Retina (tissue), 1 donor: ENCODE measurements at regions not wholly inside any gene's neighbourhood (a gene's known extent, or its start where the extent isn't known, plus 50 kb on each side); places are given as distances from the start of the nearest gene placed in this dataset.
"Not testable (repeated sequence)": the region's sequence is repeated elsewhere in the genome, so short reads cannot be mapped to it uniquely, and the experiment has no call there.

ENCODE experiments used
- DNase-seq: peaks from one replicate; pipeline ENCODE4 v3.0.0-alpha.2; 2016

- DNase-seq, result not testable (repeated sequence)
These were observed 59.5 kb upstream of the FAM90A26 start for GRCh38 chr4:9110700-9111099.

GRCh38 chr4:9103148-9103524 is 67.1 kb upstream of the FAM90A26 start:
- not testable (repeated sequence) for DNase-seq

- not testable (repeated sequence) for DNase-seq
These were observed 67.6 kb upstream of the FAM90A26 start for GRCh38 chr4:9102471-9103147.

- not testable (repeated sequence) for DNase-seq
These were observed 73.9 kb upstream of the FAM90A26 start for GRCh38 chr4:9096330-9096729.

GRCh38 chr4:9078796-9079195 is 91.4 kb upstream of the FAM90A26 start:
- not testable (repeated sequence) for DNase-seq

GRCh38 chr4:9076974-9077373 is 93.2 kb upstream of the FAM90A26 start:
- DNase-seq, result not testable (repeated sequence)

- not testable (repeated sequence) for DNase-seq
These were observed 93.7 kb upstream of the FAM90A26 start for GRCh38 chr4:9076486-9076885.

GRCh38 chr4:9073371-9073770 is 96.8 kb upstream of the FAM90A26 start:
- DNase-seq, result not testable (repeated sequence)

- DNase-seq, result peak; percentile 8
These were observed 97.5 kb upstream of the FAM90A26 start for GRCh38 chr4:9072521-9073220.

- DNase-seq, result not testable (repeated sequence)
These were observed 102.3 kb upstream of the FAM90A26 start for GRCh38 chr4:9067923-9068322.

- DNase-seq, result not testable (repeated sequence)
These were observed 106.6 kb upstream of the FAM90A26 start for GRCh38 chr4:9063612-9064011.

GRCh38 chr4:9024866-9025265 is 145.3 kb upstream of the FAM90A26 start:
- DNase-seq, result not testable (repeated sequence)

GRCh38 chr4:9009792-9010191 is 138.2 kb upstream of the HMX1 start:
- DNase-seq, result not testable (repeated sequence)

GRCh38 chr4:9008407-9008806 is 136.8 kb upstream of the HMX1 start:
- DNase-seq, result not testable (repeated sequence)

GRCh38 chr4:9001153-9001552 is 129.5 kb upstream of the HMX1 start:
- peak; percentile 8 for DNase-seq

GRCh38 chr4:9000505-9001001 is 128.9 kb upstream of the HMX1 start:
- peak; percentile 92 for DNase-seq

- DNase-seq, result not testable (repeated sequence)
These were observed 121.3 kb upstream of the HMX1 start for GRCh38 chr4:8992981-8993380.

- not testable (repeated sequence) for DNase-seq
These were observed 119.8 kb upstream of the HMX1 start for GRCh38 chr4:8991449-8991848.

GRCh38 chr4:8990341-8990740 is 118.7 kb upstream of the HMX1 start:
- DNase-seq, result not testable (repeated sequence)

GRCh38 chr4:8985786-8986185 is 114.1 kb upstream of the HMX1 start:
- DNase-seq, result not testable (repeated sequence)

- DNase-seq, result not testable (repeated sequence)
These were observed 113.0 kb upstream of the HMX1 start for GRCh38 chr4:8984641-8985040.

- not testable (repeated sequence) for DNase-seq
These were observed 112.3 kb upstream of the HMX1 start for GRCh38 chr4:8983921-8984320.

GRCh38 chr4:8976466-8977128 is 105.0 kb upstream of the HMX1 start:
- not testable (repeated sequence) for DNase-seq
